C4-2B (cell line): ENCODE measurements at regions not wholly inside any gene's neighbourhood (a gene's known extent, or its start where the extent isn't known, plus 50 kb on each side); places are given as distances from the start of the nearest gene placed in this dataset.

ENCODE experiments used
- CTCF ChIP-seq: fragments of 450-650 bp; conservative IDR thresholded peaks from 2 replicates; pipeline ENCODE4 v1.5.1; 2017; ENCODE audit warnings: mild to moderate bottlenecking
- ZFX ChIP-seq: fragments of 450-650 bp; IDR thresholded peaks from 2 replicates; pipeline ENCODE4 v1.6.1; 2017

- TF ChIP-seq CTCF (no peak), ZFX (no peak)
Observed at GRCh38 chr5:165360366-165360765, 1854.9 kb downstream of the MAT2B start.
